SK-N-SH treated with all-trans-retinoic acid at 6 μM for 48 hours (cell line): ENCODE measurements at regions not wholly inside any gene's neighbourhood (a gene's known extent, or its start where the extent isn't known, plus 50 kb on each side); places are given as distances from the start of the nearest gene placed in this dataset.
"Not testable (repeated sequence)": the region's sequence is repeated elsewhere in the genome, so short reads cannot be mapped to it uniquely, and the experiment has no call there.

ENCODE experiments used
- ATAC-seq: fragments of 200-7000 bp; cut with Tn5 transposase; 3 replicates; pipeline ENCODE4 v1.9.1; 2020; ENCODE audit warnings: mild to moderate bottlenecking, moderate library complexity
- ARNTL ChIP-seq: fragments of 450-650 bp; formaldehyde crosslinking; IDR thresholded peaks from 2 replicates; pipeline ENCODE4 v1.5.0; 2020; ENCODE audit warnings: low read depth, mild to moderate bottlenecking, moderate library complexity, borderline replicate concordance
- BACH2 ChIP-seq: fragments of 250-450 bp; sonication (Bioruptor Pico); IDR thresholded peaks from 2 replicates; pipeline ENCODE4 v1.9.0; 2021; ENCODE audit warnings: mild to moderate bottlenecking, borderline replicate concordance
- CREB5 ChIP-seq: fragments of 250-450 bp; sonication (Bioruptor Pico); IDR thresholded peaks from 2 replicates; pipeline ENCODE4 v1.5.1; 2020; ENCODE audit warnings: low read depth, mild to moderate bottlenecking, moderate library complexity
- CSDC2 ChIP-seq: fragments of 250-450 bp; sonication (Bioruptor Pico); IDR thresholded peaks from 2 replicates; pipeline ENCODE4 v1.5.0; 2020; ENCODE audit warnings: mild to moderate bottlenecking, moderate library complexity
- CSRNP3 ChIP-seq: fragments of 250-450 bp; sonication (Bioruptor Pico); IDR thresholded peaks from 2 replicates; pipeline ENCODE4 v1.5.1; 2021; ENCODE audit warnings: mild to moderate bottlenecking, moderate library complexity
- ESRRG ChIP-seq: fragments of 250-450 bp; sonication (Bioruptor Pico); IDR thresholded peaks from 2 replicates; pipeline ENCODE4 v1.6.1; 2021; ENCODE audit warnings: mild to moderate bottlenecking
- GLIS3 ChIP-seq: fragments of 250-450 bp; sonication (Bioruptor Pico); IDR thresholded peaks from 2 replicates; pipeline ENCODE4 v1.5.0; 2020; ENCODE audit warnings: mild to moderate bottlenecking, moderate library complexity
- ISL1 ChIP-seq: fragments of 250-450 bp; sonication (Bioruptor Pico); IDR thresholded peaks from 2 replicates; pipeline ENCODE4 v2.1.2; 2022; ENCODE audit warnings: mild to moderate bottlenecking, moderate library complexity
- OSR1 ChIP-seq: fragments of 250-450 bp; sonication (Bioruptor Pico); IDR thresholded peaks from 2 replicates; pipeline ENCODE4 v1.8.0; 2022; ENCODE audit warnings: moderate library complexity, mild to moderate bottlenecking, inconsistent platforms
- PATZ1 ChIP-seq: fragments of 250-450 bp; sonication (Bioruptor Pico); IDR thresholded peaks from 2 replicates; pipeline ENCODE4 v1.8.0; 2020; ENCODE audit warnings: mild to moderate bottlenecking, moderate library complexity, borderline replicate concordance
- POU6F1 ChIP-seq: fragments of 250-450 bp; sonication (Bioruptor Pico); IDR thresholded peaks from 2 replicates; pipeline ENCODE4 v1.8.0; 2021; ENCODE audit warnings: low read depth, mild to moderate bottlenecking, moderate library complexity, borderline replicate concordance
- PPARA ChIP-seq: fragments of 250-450 bp; sonication (Bioruptor Pico); IDR thresholded peaks from 2 replicates; pipeline ENCODE4 v1.5.0; 2020; ENCODE audit warnings: mild to moderate bottlenecking, borderline replicate concordance
- RARB ChIP-seq: fragments of 250-450 bp; sonication (Bioruptor Pico); IDR thresholded peaks from 2 replicates; pipeline ENCODE4 v1.8.0; 2021; ENCODE audit warnings: mild to moderate bottlenecking, moderate library complexity
- SNAI2 ChIP-seq: fragments of 250-450 bp; sonication (Bioruptor Pico); IDR thresholded peaks from 2 replicates; pipeline ENCODE4 v1.5.0; 2020; ENCODE audit warnings: mild to moderate bottlenecking, moderate library complexity
- TOX ChIP-seq: fragments of 250-450 bp; sonication (Bioruptor Pico); IDR thresholded peaks from 2 replicates; pipeline ENCODE4 v1.8.0; 2021; ENCODE audit warnings: mild to moderate bottlenecking, moderate library complexity, borderline replicate concordance
- TSHZ2 ChIP-seq: fragments of 250-450 bp; sonication (Bioruptor Pico); IDR thresholded peaks from 2 replicates; pipeline ENCODE4 v1.5.0; 2020; ENCODE audit warnings: mild to moderate bottlenecking, moderate library complexity
- ZC3H10 ChIP-seq: fragments of 250-450 bp; sonication (Bioruptor Pico); IDR thresholded peaks from 2 replicates; pipeline ENCODE4 v1.5.1; 2021; ENCODE audit warnings: mild to moderate bottlenecking, moderate library complexity
- ZFP3 ChIP-seq: fragments of 250-450 bp; sonication (Bioruptor Pico); IDR thresholded peaks from 2 replicates; pipeline ENCODE4 v1.5.0; 2020; ENCODE audit warnings: mild to moderate bottlenecking, moderate library complexity
- ZFP30 ChIP-seq: fragments of 450-650 bp; formaldehyde crosslinking; IDR thresholded peaks from 2 replicates; pipeline ENCODE4 v1.5.0; 2022; ENCODE audit warnings: mild to moderate bottlenecking, moderate library complexity
- ZNF565 ChIP-seq: fragments of 450-650 bp; formaldehyde crosslinking; conservative IDR thresholded peaks from 2 replicates; pipeline ENCODE4 v1.5.0; 2020; ENCODE audit warnings: low read depth, mild to moderate bottlenecking, moderate library complexity
- ZNF70 ChIP-seq: fragments of 450-650 bp; formaldehyde crosslinking; IDR thresholded peaks from 2 replicates; pipeline ENCODE4 v1.5.0; 2020; ENCODE audit warnings: mild to moderate bottlenecking, moderate library complexity
- ZNF8 ChIP-seq: fragments of 450-650 bp; formaldehyde crosslinking; IDR thresholded peaks from 2 replicates; pipeline ENCODE4 v1.5.0; 2020; ENCODE audit warnings: mild to moderate bottlenecking, moderate library complexity

- TF ChIP-seq ISL1: no peak
- no peak for TF ChIP-seq CREB5 (CRISPR knock-in tag)
- no peak for TF ChIP-seq GLIS3 (CRISPR knock-in tag)
- TF ChIP-seq TOX (CRISPR knock-in tag): no peak
- TF ChIP-seq ESRRG (CRISPR knock-in tag): no peak
- no peak for ATAC-seq
These were observed 1085.8 kb upstream of the CITED2 start for GRCh38 chr6:140460267-140460666.

- ATAC-seq: no peak
- TF ChIP-seq CSDC2 (CRISPR knock-in tag): no peak
- TF ChIP-seq, all 23 proteins: peak for 0
These were observed 1084.8 kb upstream of the CITED2 start for GRCh38 chr6:140459209-140459608.

GRCh38 chr6:140446241-140446640 lies 1071.8 kb upstream of the CITED2 start:
- peak; percentile 50 for ATAC-seq
- TF ChIP-seq POU6F1 (CRISPR knock-in tag): no peak
- TF ChIP-seq CSDC2 (CRISPR knock-in tag): no peak
- TF ChIP-seq ZNF565 (CRISPR knock-in tag): no peak
- no peak for TF ChIP-seq ARNTL
- no peak for TF ChIP-seq SNAI2 (CRISPR knock-in tag)
- TF ChIP-seq TOX (CRISPR knock-in tag): no peak
- no peak for TF ChIP-seq ESRRG (CRISPR knock-in tag)
- TF ChIP-seq PPARA (CRISPR knock-in tag): no peak
- TF ChIP-seq RARB (CRISPR knock-in tag): no peak
- TF ChIP-seq ZC3H10 (CRISPR knock-in tag): no peak
- no peak for TF ChIP-seq ZNF8
- TF ChIP-seq CSRNP3 (CRISPR knock-in tag): no peak
- TF ChIP-seq ZFP3 (CRISPR knock-in tag): no peak
- TF ChIP-seq OSR1 (CRISPR knock-in tag): no peak
- no peak for TF ChIP-seq TSHZ2 (CRISPR knock-in tag)
- no peak for TF ChIP-seq CREB5 (CRISPR knock-in tag)
- TF ChIP-seq BACH2 (CRISPR knock-in tag): no peak
- TF ChIP-seq ZNF70 (CRISPR knock-in tag): no peak
- no peak for TF ChIP-seq ZFP30

- 0 out of 2 replicates have a peak, but pooled peaks have one; percentile 55 for TF ChIP-seq ZC3H10 (CRISPR knock-in tag)
- TF ChIP-seq ISL1: peak; percentile 91
- TF ChIP-seq PATZ1 (CRISPR knock-in tag): no peak
- peak; percentile 69 for ATAC-seq
These were observed 1071.1 kb upstream of the CITED2 start for GRCh38 chr6:140445474-140446004.

GRCh38 chr6:140443112-140443511 lies 1068.7 kb upstream of the CITED2 start:
- ATAC-seq: not testable (repeated sequence)
